Tibial nerve (tissue), 3 donors: ENCODE measurements at regions not wholly inside any gene's neighbourhood (a gene's known extent, or its start where the extent isn't known, plus 50 kb on each side); places are given as distances from the start of the nearest gene placed in this dataset.

Source experiments
- CTCF ChIP-seq, 5 experiments: fragments of 200-600 bp in 3 of 5; fragments of 450-650 bp in 2 of 5; sonication (generic) in 3 of 5; IDR thresholded peaks; one replicate each; pipeline ENCODE4 v1.5.1; 2016 to 2019; ENCODE audit warnings: antibody characterized with exemption in 5 of 5, mild to moderate bottlenecking in 3 of 5, moderate library complexity in 2 of 5
- POLR2A ChIP-seq, 2 donors: fragments of 450-650 bp; IDR thresholded peaks; one replicate each; pipeline ENCODE4 v1.6.1; 2017; ENCODE audit warnings: antibody characterized with exemption in 2 of 2, mild to moderate bottlenecking in 2 of 2, moderate library complexity in 2 of 2

- TF ChIP-seq CTCF (IDR thresholded peaks at IDR 0.05): no peak
- TF ChIP-seq POLR2A (IDR thresholded peaks at IDR 0.05): no peak
These were observed 269.5 kb upstream of the ARID1B start for GRCh38 chr6:156507656-156508055.
